Kidney tubule cell (primary cell): ENCODE measurements at regions not wholly inside any gene's neighbourhood (a gene's known extent, or its start where the extent isn't known, plus 50 kb on each side); places are given as distances from the start of the nearest gene placed in this dataset.

Experiments used
- DNase-seq: peaks from one replicate; pipeline ENCODE4 v3.0.0-alpha.2; 2018; ENCODE audit warnings: low spot score

DNA sequence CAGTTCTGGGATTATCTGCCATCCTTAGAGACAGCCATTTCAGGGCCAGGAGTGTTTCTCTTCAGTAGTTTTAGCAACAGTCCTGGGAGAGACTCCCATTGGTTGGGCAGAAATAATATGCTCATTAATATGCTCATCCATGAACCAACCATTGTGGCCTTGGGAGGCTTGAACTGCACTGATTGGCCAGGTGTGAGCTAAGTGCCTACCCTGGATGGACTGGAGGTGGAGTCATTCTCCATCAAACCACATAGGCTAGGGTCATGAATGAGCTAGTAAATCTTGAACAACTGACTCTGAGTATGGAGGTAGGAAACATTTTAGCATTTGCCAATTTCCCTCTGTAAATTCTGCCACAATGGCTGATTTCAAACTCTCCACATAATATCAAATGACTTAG, 70.2 kb upstream of the ZFP64 start:
- no peak for DNase-seq

DNA sequence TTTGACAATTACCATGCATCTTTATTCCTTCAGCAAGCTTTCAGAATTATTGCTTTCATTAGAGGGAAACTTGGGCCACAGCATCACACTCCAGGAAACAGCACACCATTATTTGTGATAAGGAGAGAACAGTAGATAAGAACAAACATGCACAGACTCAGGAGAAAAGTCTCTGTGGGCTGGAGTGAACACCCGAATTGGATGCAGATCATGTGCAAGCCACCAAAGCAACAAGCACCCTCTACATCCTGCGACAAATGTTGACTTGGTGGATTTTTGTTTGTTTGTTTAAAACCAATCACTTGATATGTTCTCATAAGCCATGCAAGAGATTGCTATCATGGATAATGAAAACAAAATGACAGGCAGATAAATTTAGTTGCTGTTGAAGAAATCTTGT, 67.7 kb upstream of the ZFP64 start:
- DNase-seq, result no peak

DNA sequence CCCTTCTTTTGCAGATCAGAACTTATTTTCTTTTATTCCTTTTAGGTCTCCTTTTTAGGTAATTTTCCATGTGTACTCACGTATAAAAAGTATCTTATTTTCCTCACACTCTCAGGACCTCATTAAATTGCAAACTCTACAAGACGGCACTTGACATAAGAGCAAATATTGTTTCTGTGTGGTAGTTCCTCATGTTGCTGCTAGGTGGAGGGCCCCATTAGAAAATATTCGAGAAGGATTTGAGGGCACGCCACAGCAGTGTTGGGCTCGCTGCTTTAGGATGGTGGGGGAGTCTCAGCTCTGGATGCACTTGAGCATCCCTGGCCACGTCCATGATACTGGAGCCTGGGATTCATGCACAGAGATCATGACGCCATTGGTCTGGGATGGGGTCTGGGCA, 64.9 kb upstream of the ZFP64 start:
- DNase-seq, result no peak

DNA sequence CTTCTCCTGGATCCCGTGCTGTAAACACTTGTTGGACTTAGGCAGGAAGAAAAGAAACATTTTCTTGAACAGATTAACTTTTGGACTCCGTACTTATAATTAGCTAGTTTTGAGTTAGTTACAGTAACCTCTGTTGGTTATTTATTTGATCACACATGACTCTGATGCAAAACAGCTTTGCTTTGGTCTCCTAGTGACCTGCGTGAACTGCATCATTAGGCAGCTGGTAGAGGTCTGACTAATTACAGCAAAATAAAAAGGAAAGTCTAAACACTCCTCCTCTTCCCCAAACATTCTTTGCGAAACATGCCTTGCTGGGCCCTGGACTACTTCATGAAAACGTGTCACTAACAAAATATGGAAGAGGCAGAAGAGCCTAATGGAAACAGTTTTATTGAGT, 61.1 kb upstream of the ZFP64 start:
- no peak for DNase-seq

DNA sequence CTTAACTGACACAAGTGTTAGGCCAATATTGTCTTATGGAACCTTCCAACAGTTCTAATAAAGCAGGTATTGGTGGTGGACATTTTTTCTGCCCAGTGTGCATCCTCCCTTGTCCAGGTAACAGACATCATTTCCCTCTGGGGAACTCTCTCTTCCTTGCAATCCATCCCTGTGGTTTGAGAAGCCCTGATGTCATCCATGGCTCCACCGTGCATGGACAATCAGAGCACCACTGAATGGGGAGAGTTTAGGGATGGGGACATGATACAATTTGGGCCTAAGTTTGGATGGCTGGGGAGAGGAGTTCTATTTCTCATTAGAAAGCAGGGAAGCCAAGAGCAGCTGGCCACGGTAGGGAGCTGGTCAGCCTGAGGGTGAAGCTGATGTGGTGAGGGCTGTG, 60.2 kb upstream of the ZFP64 start:
- DNase-seq, result no peak

DNA sequence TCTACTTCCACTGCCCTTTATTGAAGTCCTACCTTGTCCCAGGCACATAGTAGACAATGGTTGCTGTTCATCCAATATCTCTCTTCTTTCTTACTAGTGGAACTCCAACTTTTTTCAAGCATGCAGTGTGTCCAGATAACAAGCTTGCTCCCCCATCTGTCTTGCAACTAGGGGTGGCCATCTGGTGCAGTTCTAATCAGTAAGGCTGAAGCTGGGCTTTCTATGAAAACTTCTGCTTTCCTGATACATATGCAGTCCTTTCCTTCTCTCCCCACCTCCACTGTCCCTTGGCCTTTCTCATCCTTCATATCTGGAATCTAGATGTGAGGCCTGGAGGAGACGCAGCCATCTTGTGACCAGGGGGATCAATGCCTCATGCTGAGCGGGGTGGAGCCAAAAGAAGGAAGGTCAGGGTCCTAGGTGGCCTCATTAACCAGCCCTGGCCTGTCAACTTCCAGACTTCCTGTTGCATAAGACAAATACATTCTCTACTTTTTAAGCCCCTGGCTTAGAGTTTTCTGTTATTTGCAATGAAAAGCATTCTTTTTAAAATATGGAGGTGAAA, 59.6 kb upstream of the ZFP64 start:
- no peak for DNase-seq

DNA sequence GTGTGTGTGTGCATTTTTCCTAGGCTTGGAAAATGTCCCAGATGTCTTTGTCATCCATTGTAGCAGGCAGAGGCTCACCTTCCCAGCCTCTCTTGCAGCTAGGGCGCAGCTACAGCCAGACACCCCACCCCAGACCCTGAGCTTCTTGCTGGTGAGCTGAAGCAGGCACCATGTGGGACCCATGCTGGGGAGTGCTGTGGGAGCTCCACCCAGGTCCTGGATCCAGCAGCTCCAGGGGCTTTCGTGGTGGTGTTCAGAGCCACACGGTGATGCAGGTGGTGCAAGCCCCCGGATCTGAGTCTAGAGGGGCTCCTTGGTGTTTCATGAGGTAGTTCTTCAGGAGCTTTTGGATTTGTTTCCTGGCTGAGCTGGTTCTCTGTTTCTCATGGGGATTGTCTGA, 56.0 kb upstream of the ZFP64 start:
- no peak for DNase-seq

DNA sequence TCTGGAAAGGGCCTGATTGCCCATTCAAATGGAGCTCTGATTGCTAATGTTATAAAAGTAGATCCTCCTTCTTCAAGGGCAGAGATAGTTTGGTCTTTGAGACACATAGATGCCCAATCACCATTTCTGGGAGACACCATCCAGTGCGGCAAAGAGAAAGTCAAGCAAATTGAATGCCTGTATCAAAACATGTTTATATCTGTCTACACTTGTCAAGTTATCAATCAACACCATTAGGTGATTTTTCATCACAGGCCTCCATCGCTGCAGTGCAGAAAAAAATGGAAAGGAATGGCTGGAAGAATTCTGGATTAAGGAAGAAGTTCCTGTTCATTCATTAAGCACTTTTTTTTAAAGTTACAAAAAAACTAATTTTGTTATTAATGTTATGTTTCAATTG, 54.8 kb upstream of the ZFP64 start:
- DNase-seq, result no peak

DNA sequence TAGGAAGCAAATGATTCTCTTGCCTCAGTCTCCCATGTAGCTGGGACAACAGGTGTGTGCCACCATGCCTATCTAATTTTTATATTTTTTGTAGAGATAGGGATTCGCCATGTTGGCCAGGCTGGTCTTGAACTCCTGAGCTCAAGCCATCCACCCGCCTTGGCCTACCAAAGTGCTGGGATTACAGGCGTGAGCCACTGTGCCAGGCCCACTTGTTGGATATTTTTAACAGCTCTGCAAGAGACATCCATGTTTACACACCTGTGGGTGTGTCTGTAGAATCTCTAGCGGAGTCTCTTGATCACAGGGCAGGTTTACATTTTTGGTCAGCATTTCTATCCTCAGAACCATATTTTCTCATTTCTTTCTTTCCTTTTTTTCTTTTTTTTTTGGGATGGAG, 53.1 kb upstream of the ZFP64 start:
- no peak for DNase-seq

DNA sequence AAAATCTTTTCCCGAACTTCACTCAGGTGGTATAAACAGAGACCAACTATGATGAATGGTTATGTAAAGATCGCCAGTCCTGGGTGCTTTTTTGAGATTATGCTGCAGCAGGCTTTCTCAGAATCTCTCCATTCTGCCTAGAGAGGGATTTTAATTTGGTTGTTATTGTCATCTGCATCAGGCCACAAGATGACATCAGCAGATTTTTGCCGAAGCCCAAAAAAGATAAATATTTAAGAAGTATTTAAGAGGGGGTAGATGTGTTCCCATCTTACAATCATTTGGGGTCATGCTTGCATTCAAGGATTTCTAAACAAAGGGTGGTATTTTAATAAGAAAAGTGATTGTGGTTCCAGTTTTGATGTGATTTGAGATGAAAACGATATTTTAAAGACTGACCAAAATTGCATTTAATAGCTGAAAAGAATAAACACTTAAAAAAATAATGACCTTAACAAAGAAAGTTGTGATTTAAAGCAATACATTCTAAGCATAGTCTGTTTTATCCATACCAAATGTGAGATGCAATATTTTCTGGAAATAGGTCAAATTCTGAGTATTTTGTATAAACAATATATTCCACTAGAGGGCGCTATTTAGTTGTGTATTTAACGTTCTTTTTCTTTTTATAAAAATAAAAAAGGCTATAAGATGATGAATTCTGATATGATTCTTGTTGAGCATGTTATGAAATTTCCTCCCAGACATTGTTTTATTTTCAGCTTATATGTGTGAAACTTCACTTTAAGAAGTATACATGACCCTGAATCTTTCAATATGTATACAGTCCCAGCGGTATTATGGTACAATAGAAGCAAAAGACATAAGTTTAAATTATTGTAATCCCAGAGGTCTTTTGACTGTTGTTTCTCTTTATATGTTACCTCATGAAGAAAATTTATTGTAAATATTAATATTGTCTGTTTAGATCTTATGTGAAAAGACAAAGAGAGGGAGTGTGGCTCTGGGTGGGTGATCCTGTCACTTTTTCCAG, 51.0 kb upstream of the ZFP64 start:
- DNase-seq, result peak; percentile 27
